Mesodermal cell (in vitro differentiated cells): ENCODE measurements at regions not wholly inside any gene's neighbourhood (a gene's known extent, or its start where the extent isn't known, plus 50 kb on each side); places are given as distances from the start of the nearest gene placed in this dataset.
"Not testable (repeated sequence)": the region's sequence is repeated elsewhere in the genome, so short reads cannot be mapped to it uniquely, and the experiment has no call there.

Experiments
- H3K27ac ChIP-seq: 2 replicates; pipeline ENCODE4 v1.7.0; 2013; ENCODE audit warnings: mild to moderate bottlenecking, low read depth, low read length, moderate library complexity; ENCODE audit not compliant: severe bottlenecking
- H3K36me3 ChIP-seq: 2 replicates; pipeline ENCODE4 v1.7.1; 2013; ENCODE audit warnings: mild to moderate bottlenecking, low read length, moderate library complexity; ENCODE audit not compliant: control insufficient read depth, insufficient read depth
- H3K4me1 ChIP-seq: one replicate; pipeline ENCODE4 v1.7.1; 2013; ENCODE audit warnings: mild to moderate bottlenecking, low read length; ENCODE audit not compliant: insufficient read depth, control insufficient read depth, poor library complexity, severe bottlenecking
- H3K4me3 ChIP-seq: 2 replicates; pipeline ENCODE4 v1.7.0; 2013; ENCODE audit warnings: low read length, control low read depth, mild to moderate bottlenecking; ENCODE audit not compliant: insufficient read depth, poor library complexity, severe bottlenecking; ENCODE audit errors: extremely low read depth
- H3K9me3 ChIP-seq: 2 replicates; pipeline ENCODE4 v1.7.1; 2013; ENCODE audit warnings: mild to moderate bottlenecking, low read length, moderate library complexity; ENCODE audit not compliant: control insufficient read depth
- WGBS, 2 experiments: methylation state at CpG; one replicate each; pipeline ENCODE4 v1.1.5; 2013; ENCODE audit warnings: missing lambda C conversion rate in 2 of 2; ENCODE audit not compliant: insufficient coverage in 2 of 2; 5-methylcytosine and 5-hydroxymethylcytosine counted together

- peaks cover 2% of the 10 kb centered on the region for H3K4me1 ChIP-seq
- 65 to 75% methylated on average over 6 of the region's 7 CpGs for WGBS, 2 experiments
- H3K36me3 ChIP-seq = no peaks in the 10 kb centered on the region
- no peak overlapping the region for H3K4me3 ChIP-seq
- H3K27ac ChIP-seq = peak overlapping the region; percentile 95
- H3K9me3 ChIP-seq = no peaks in the 10 kb centered on the region
Observed at GRCh38 chr2:6186332-6187151, 494.4 kb downstream of the SOX11 start.

GRCh38 chr2:6196449-6196848 is 504.3 kb downstream of the SOX11 start:
- H3K4me1 ChIP-seq = no peaks in the 10 kb centered on the region
- H3K36me3 ChIP-seq = no peaks in the 10 kb centered on the region
- no peak overlapping the region for H3K4me3 ChIP-seq
- WGBS, 2 experiments = 63 to 83% methylated on average over 1 of the region's 1 CpG
- peaks cover 4% of the 10 kb centered on the region for H3K9me3 ChIP-seq
- H3K27ac ChIP-seq = no peak overlapping the region

GRCh38 chr2:6198370-6198919 is 506.3 kb downstream of the SOX11 start:
- not testable (repeated sequence) for H3K9me3 ChIP-seq, H3K27ac ChIP-seq, H3K4me3 ChIP-seq, H3K4me1 ChIP-seq, H3K36me3 ChIP-seq
- WGBS, 2 experiments = 78 to 81% methylated on average over 4 to 5 of the region's 6 CpGs

GRCh38 chr2:6202756-6203155 is 510.6 kb downstream of the SOX11 start:
- H3K36me3 ChIP-seq = no peaks in the 10 kb centered on the region
- no peaks in the 10 kb centered on the region for H3K4me1 ChIP-seq
- H3K9me3 ChIP-seq = peaks cover 4% of the 10 kb centered on the region
- H3K27ac ChIP-seq = no peak overlapping the region
- no peak overlapping the region for H3K4me3 ChIP-seq
- WGBS, 2 experiments = 88 to 100% methylated on average over 1 to 2 of the region's 5 CpGs

- Histone ChIP-seq H3K9me3 (peaks cover 4% of the 10 kb centered on the region), H3K4me1 (no peaks in the 10 kb centered on the region), H3K4me3 (no peak overlapping the region), H3K36me3 (no peaks in the 10 kb centered on the region), H3K27ac (no peak overlapping the region)
- 93 to 96% methylated on average over 5 of the region's 5 CpGs for WGBS, 2 experiments
Observed at GRCh38 chr2:6203291-6203959, 511.2 kb downstream of the SOX11 start.

- Histone ChIP-seq H3K9me3 (no peaks in the 10 kb centered on the region), H3K27ac (no peak overlapping the region)
- 93% methylated on average over 3 to 5 of the region's 8 CpGs for WGBS, 2 experiments
Observed at GRCh38 chr2:6206882-6207281, 514.7 kb downstream of the SOX11 start.

GRCh38 chr2:6211236-6211635 is 519.1 kb downstream of the SOX11 start:
- H3K36me3 ChIP-seq = no peaks in the 10 kb centered on the region
- H3K9me3 ChIP-seq = no peaks in the 10 kb centered on the region
- no peak overlapping the region for H3K4me3 ChIP-seq
- whole genome bisulfite sequencing, 2 experiments = 100% methylated on average over 1 of the region's 1 CpG; no CpG with 5 or more reads in 1 of the 2 experiments
- no peak overlapping the region for H3K27ac ChIP-seq
- H3K4me1 ChIP-seq = no peaks in the 10 kb centered on the region

More at GRCh38 chr2:6206882-6207281, 514.7 kb downstream of the SOX11 start:
- Histone ChIP-seq H3K4me3 (no peak overlapping the region), H3K4me1 (no peaks in the 10 kb centered on the region), H3K36me3 (no peaks in the 10 kb centered on the region)

- Histone ChIP-seq H3K36me3 (no peaks in the 10 kb centered on the region), H3K27ac (no peak overlapping the region), H3K4me3 (no peak overlapping the region), H3K4me1 (no peaks in the 10 kb centered on the region), H3K9me3 (no peaks in the 10 kb centered on the region)
- WGBS, 2 experiments = 85% methylated on average over 3 of the region's 6 CpGs
Observed at GRCh38 chr2:6212491-6212890, 520.3 kb downstream of the SOX11 start.

- 89 to 96% methylated on average over 10 to 13 of the region's 20 CpGs for WGBS, 2 experiments
- no peak overlapping the region for H3K27ac ChIP-seq
- H3K9me3 ChIP-seq = no peaks in the 10 kb centered on the region
- no peaks in the 10 kb centered on the region for H3K36me3 ChIP-seq
- H3K4me1 ChIP-seq = no peaks in the 10 kb centered on the region
- no peak overlapping the region for H3K4me3 ChIP-seq
Observed at GRCh38 chr2:6213056-6213780, 521.0 kb downstream of the SOX11 start.

- H3K36me3 ChIP-seq = no peaks in the 10 kb centered on the region
- H3K4me3 ChIP-seq = no peak overlapping the region
- H3K27ac ChIP-seq = no peak overlapping the region
- no peaks in the 10 kb centered on the region for H3K4me1 ChIP-seq
- WGBS, 2 experiments = 79 to 94% methylated on average over 4 to 6 of the region's 6 CpGs
- no peaks in the 10 kb centered on the region for H3K9me3 ChIP-seq
Observed at GRCh38 chr2:6214471-6214870, 522.3 kb downstream of the SOX11 start.
